Activated CD8-positive, alpha-beta memory T cell treated with anti-CD3 and anti-CD28 coated beads, Interleukin-2, amount 10 ng/mL, durations not matched to agents 7 days and 5 days (primary cell): ENCODE measurements at regions not wholly inside any gene's neighbourhood (a gene's known extent, or its start where the extent isn't known, plus 50 kb on each side); places are given as distances from the start of the nearest gene placed in this dataset.
"Not testable (repeated sequence)": the region's sequence is repeated elsewhere in the genome, so short reads cannot be mapped to it uniquely, and the experiment has no call there.

Experiments used
- ATAC-seq: fragments of 150-1000 bp; cut with Tn5 transposase; one replicate; pipeline ENCODE4 v1.10.0; 2021; ENCODE audit warnings: moderate library complexity
- CTCF ChIA-PET: fragments of 350-600 bp; sonication (Branson Sonifier 250); formaldehyde crosslinking; loops from one replicate; lab custom pipeline; 2021; ENCODE audit warnings: antibody characterized with exemption; lab: Charles Lee
- DNase-seq: peaks from one replicate; pipeline ENCODE4 v3.0.0-alpha.2; 2020
- H3K27ac Mint-ChIP-seq: one replicate; pipeline ENCODE4 v1.8.0; 2021; ENCODE audit warnings: mild to moderate bottlenecking, mixed read lengths
- H3K27me3 Mint-ChIP-seq: one replicate; pipeline ENCODE4 v1.8.0; 2021; ENCODE audit warnings: mixed read lengths
- H3K36me3 Mint-ChIP-seq: one replicate; pipeline ENCODE4 v1.8.0; 2021; ENCODE audit warnings: mild to moderate bottlenecking, mixed read lengths
- H3K4me1 Mint-ChIP-seq: one replicate; pipeline ENCODE4 v1.8.0; 2021; ENCODE audit warnings: mixed read lengths
- H3K4me3 Mint-ChIP-seq: one replicate; pipeline ENCODE4 v1.8.0; 2021; ENCODE audit warnings: mild to moderate bottlenecking, moderate library complexity, mixed read lengths
- H3K9me3 Mint-ChIP-seq: one replicate; pipeline ENCODE4 v1.8.0; 2022; ENCODE audit warnings: low read depth, mixed read lengths

GRCh38 chr16:18190179-18190578 is 146.4 kb downstream of the NPIPA8 start:
- H3K9me3 Mint-ChIP-seq, H3K36me3 Mint-ChIP-seq, ATAC-seq, H3K27ac Mint-ChIP-seq, H3K4me1 Mint-ChIP-seq, H3K27me3 Mint-ChIP-seq, CTCF ChIA-PET, H3K4me3 Mint-ChIP-seq, DNase-seq: not testable (repeated sequence)

- H3K4me3 Mint-ChIP-seq, H3K9me3 Mint-ChIP-seq, DNase-seq, CTCF ChIA-PET, H3K27me3 Mint-ChIP-seq, H3K4me1 Mint-ChIP-seq, ATAC-seq, H3K36me3 Mint-ChIP-seq, H3K27ac Mint-ChIP-seq: not testable (repeated sequence)
These were observed 151.8 kb downstream of the NPIPA8 start for GRCh38 chr16:18184755-18185154.

DNA sequence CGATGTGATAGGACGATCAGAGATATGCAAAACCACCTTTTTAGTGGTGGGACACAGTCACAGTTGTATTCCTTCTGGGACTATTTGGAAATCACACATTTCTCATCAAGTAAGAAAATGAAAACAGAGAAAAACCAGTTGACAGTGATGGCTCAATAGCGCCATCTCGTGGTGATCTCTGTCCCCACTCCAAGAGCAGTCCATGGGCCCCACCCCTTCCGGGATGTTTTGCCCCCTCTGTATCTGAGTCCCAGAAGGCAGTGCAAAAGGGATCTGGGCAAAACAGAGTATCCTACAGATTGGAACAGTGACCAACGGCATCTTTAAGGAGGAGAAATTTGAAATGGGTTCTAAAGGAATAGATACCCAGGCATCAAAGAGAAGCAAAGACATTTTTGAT is 155.5 kb downstream of the NPIPA8 start:
- H3K9me3 Mint-ChIP-seq, H3K4me1 Mint-ChIP-seq, DNase-seq, H3K27me3 Mint-ChIP-seq, H3K36me3 Mint-ChIP-seq, H3K4me3 Mint-ChIP-seq, H3K27ac Mint-ChIP-seq, CTCF ChIA-PET: not testable (repeated sequence)
- peak; percentile 70 for ATAC-seq

DNA sequence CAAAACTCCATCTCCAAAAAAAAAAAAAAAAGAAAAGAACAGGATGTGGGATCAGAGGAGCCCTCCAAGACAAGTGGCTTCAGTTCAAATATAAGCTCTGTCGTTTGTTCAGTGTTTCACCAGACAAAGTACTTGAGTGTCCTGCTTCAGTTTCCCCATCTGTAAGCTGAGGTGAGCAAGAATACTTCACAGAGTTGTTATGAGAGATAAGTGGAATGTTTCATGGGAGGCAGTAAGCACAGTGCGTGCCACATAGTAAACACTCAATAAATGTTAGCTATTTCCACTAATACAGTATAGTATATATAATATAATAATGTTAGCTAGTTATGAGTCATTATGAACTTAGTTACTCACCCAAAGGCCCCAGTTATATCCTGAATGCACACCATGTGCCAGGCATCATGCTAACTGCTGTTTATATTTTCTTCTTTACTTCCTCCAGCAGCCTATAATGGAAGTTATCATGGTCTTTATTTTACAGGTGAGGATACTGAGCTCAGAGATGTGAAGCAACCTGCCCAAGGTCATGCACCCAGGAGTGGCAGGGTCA is 162.5 kb downstream of the NPIPA8 start:
- H3K4me3 Mint-ChIP-seq, H3K4me1 Mint-ChIP-seq, H3K27ac Mint-ChIP-seq, H3K9me3 Mint-ChIP-seq, H3K36me3 Mint-ChIP-seq, H3K27me3 Mint-ChIP-seq, DNase-seq, ATAC-seq, CTCF ChIA-PET: not testable (repeated sequence)

DNA sequence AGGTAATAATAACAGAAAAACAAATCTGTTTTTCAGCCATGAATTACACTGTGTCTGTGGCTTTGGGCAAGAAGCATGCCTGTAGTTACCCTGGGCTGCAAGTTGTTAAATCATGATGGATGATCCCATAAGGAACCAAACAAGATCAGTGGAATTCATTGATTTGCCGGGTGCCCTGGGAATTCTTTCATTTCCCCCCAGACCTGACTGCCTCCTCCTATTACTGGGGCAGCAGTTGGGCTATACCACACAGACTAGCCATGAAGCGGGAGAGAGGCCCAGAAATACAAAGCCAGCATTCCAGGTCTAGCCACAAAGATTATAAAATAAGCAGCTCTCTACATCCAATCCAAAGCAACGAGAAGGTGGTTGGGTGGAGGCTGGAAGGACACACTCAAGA is 174.2 kb downstream of the NPIPA8 start:
- ATAC-seq, H3K4me3 Mint-ChIP-seq, CTCF ChIA-PET, H3K9me3 Mint-ChIP-seq, H3K27ac Mint-ChIP-seq, DNase-seq, H3K27me3 Mint-ChIP-seq, H3K4me1 Mint-ChIP-seq, H3K36me3 Mint-ChIP-seq: not testable (repeated sequence)

GRCh38 chr16:18161224-18161623 is 175.3 kb downstream of the NPIPA8 start:
- ATAC-seq, H3K27ac Mint-ChIP-seq, H3K9me3 Mint-ChIP-seq, H3K4me3 Mint-ChIP-seq, H3K4me1 Mint-ChIP-seq, DNase-seq, H3K27me3 Mint-ChIP-seq, CTCF ChIA-PET, H3K36me3 Mint-ChIP-seq: not testable (repeated sequence)

GRCh38 chr16:18159185-18159584 is 177.4 kb downstream of the NPIPA8 start:
- H3K9me3 Mint-ChIP-seq, H3K4me1 Mint-ChIP-seq, H3K27ac Mint-ChIP-seq, H3K36me3 Mint-ChIP-seq, H3K4me3 Mint-ChIP-seq, DNase-seq, H3K27me3 Mint-ChIP-seq, ATAC-seq, CTCF ChIA-PET: not testable (repeated sequence)

DNA sequence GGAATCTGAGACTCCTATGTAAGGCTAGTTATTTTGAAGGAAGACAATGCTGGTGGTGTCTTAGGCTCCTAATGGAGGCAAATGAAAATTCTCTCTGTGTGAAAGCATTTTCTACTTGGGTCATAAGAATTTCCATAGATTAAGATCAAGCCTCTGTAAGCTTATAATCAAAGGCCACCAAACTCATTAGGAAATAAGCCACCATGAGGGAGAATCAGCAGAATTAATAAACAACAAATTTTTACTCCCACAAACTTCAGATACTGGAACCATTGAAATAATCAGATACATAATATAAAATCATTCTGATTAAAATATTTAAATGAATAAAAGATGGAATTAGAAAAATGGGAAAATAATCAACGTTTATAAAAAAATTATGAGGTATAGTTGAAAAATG is 178.7 kb downstream of the NPIPA8 start:
- H3K4me3 Mint-ChIP-seq, ATAC-seq, CTCF ChIA-PET, H3K4me1 Mint-ChIP-seq, H3K36me3 Mint-ChIP-seq, DNase-seq, H3K27ac Mint-ChIP-seq, H3K27me3 Mint-ChIP-seq, H3K9me3 Mint-ChIP-seq: not testable (repeated sequence)

DNA sequence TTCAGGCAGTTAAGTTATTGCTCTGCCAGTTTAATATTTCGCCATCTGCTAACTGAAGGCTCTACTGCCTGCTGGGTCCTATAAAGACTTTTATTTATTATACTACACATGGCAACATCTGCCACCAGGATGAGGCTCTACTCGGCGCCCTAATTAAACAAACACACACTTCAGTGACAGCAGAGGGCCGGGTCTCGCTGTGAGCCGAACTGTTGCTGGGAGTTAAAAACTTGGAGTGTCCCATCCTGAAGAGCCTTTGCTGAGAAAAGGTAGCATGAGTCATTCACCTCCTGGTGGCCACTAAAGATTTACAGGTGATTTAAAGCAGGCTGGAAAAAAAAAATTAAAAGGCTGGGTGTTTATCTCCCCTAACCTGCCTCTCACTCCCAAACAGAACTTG is 183.7 kb downstream of the NPIPA8 start:
- ATAC-seq, H3K4me1 Mint-ChIP-seq, CTCF ChIA-PET, H3K4me3 Mint-ChIP-seq, H3K9me3 Mint-ChIP-seq, DNase-seq, H3K27me3 Mint-ChIP-seq, H3K36me3 Mint-ChIP-seq, H3K27ac Mint-ChIP-seq: not testable (repeated sequence)

DNA sequence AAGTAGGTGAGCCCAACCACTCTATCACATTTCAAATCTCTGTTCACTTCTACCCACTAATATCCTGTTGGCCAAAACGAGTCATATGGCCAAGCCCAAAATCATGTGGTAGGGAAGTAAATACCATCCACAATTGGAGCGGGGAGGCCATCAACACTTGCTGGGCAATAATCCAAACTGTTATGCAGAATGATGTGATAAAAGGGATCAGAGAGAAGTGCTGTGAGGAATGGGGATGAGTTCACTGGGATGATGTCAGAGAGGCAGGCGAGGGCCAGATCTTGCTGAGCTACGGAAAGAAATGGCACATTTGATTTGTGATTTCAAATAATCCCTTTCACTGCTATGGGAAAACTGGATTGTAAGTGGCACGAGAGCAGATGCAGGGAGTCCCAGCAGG is 188.4 kb downstream of the NPIPA8 start:
- DNase-seq, H3K36me3 Mint-ChIP-seq, ATAC-seq, H3K27me3 Mint-ChIP-seq, H3K4me1 Mint-ChIP-seq, H3K27ac Mint-ChIP-seq, H3K9me3 Mint-ChIP-seq, H3K4me3 Mint-ChIP-seq, CTCF ChIA-PET: not testable (repeated sequence)

GRCh38 chr16:18146601-18147142 is 189.9 kb downstream of the NPIPA8 start:
- H3K27ac Mint-ChIP-seq, CTCF ChIA-PET, H3K36me3 Mint-ChIP-seq, H3K4me1 Mint-ChIP-seq, H3K27me3 Mint-ChIP-seq, H3K4me3 Mint-ChIP-seq, ATAC-seq, H3K9me3 Mint-ChIP-seq, DNase-seq: not testable (repeated sequence)

DNA sequence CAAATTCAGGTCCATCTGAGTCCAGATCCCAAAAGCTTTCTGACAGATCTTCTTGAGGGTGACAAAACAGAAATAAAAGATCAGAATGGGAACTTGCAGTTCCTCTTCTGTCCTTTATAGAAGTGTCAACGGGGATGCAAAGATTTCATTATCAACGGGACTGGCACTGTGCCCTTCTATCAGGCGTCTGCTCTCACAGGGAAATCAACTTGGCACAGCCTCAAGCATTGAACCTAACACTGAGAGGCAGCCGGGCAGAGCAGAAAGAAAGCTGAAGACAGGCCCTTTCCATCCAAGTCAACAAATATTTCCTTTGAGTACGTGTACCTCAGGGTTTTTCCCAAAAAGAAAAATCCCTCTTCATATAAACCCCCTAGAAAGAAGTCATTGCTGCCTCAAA is 194.5 kb downstream of the NPIPA8 start:
- H3K4me1 Mint-ChIP-seq, H3K36me3 Mint-ChIP-seq, ATAC-seq, DNase-seq, H3K4me3 Mint-ChIP-seq, CTCF ChIA-PET, H3K27me3 Mint-ChIP-seq, H3K9me3 Mint-ChIP-seq, H3K27ac Mint-ChIP-seq: not testable (repeated sequence)

- ATAC-seq, H3K4me3 Mint-ChIP-seq, H3K4me1 Mint-ChIP-seq, H3K27me3 Mint-ChIP-seq, DNase-seq, H3K27ac Mint-ChIP-seq, H3K9me3 Mint-ChIP-seq, CTCF ChIA-PET, H3K36me3 Mint-ChIP-seq: not testable (repeated sequence)
These were observed 200.2 kb downstream of the NPIPA8 start for GRCh38 chr16:18136288-18136687.

- H3K27me3 Mint-ChIP-seq, CTCF ChIA-PET, H3K4me1 Mint-ChIP-seq, H3K4me3 Mint-ChIP-seq, H3K36me3 Mint-ChIP-seq, DNase-seq, H3K27ac Mint-ChIP-seq, H3K9me3 Mint-ChIP-seq, ATAC-seq: not testable (repeated sequence)
These were observed 201.5 kb downstream of the NPIPA8 start for GRCh38 chr16:18135024-18135423.

GRCh38 chr16:18131587-18131986 is 204.9 kb downstream of the NPIPA8 start:
- H3K4me1 Mint-ChIP-seq, CTCF ChIA-PET, H3K36me3 Mint-ChIP-seq, ATAC-seq, H3K27ac Mint-ChIP-seq, H3K4me3 Mint-ChIP-seq, H3K27me3 Mint-ChIP-seq, DNase-seq, H3K9me3 Mint-ChIP-seq: not testable (repeated sequence)
